OCI-LY1 (cell line): ENCODE measurements at regions not wholly inside any gene's neighbourhood (a gene's known extent, or its start where the extent isn't known, plus 50 kb on each side); places are given as distances from the start of the nearest gene placed in this dataset.

Source experiments
- H2AFZ ChIP-seq: fragments of 200-600 bp; sonication (generic), shearing (Covaris generic); 2 replicates; pipeline ENCODE4 v1.6.0; 2014; ENCODE audit warnings: antibody characterized with exemption, mild to moderate bottlenecking, low read length
- H3F3A ChIP-seq: fragments of 200-600 bp; sonication (generic), shearing (Covaris generic); 2 replicates; pipeline ENCODE4 v1.6.0; 2014; ENCODE audit warnings: mild to moderate bottlenecking, antibody characterized with exemption, low read length, moderate library complexity; ENCODE audit not compliant: insufficient read depth
- H3K27ac ChIP-seq: fragments of 200-600 bp; sonication (generic); 2 replicates; pipeline ENCODE4 v1.5.1; 2014; ENCODE audit warnings: low read length, mixed run types, mild to moderate bottlenecking, low read depth; ENCODE audit not compliant: poor library complexity, severe bottlenecking
- H3K27me3 ChIP-seq: fragments of 200-600 bp; sonication (generic); 2 replicates; pipeline ENCODE4 v1.6.0; 2014; ENCODE audit warnings: antibody characterized with exemption, mild to moderate bottlenecking, low read length, moderate library complexity; ENCODE audit not compliant: insufficient read depth
- H3K36me3 ChIP-seq: fragments of 200-600 bp; sonication (generic); 2 replicates; pipeline ENCODE4 v1.6.1; 2014; ENCODE audit warnings: mild to moderate bottlenecking, antibody characterized with exemption, low read length, moderate library complexity, mixed read lengths; ENCODE audit not compliant: insufficient read depth
- H3K4me1 ChIP-seq: fragments of 200-600 bp; sonication (generic); 2 replicates; pipeline ENCODE4 v1.5.1; 2014; ENCODE audit warnings: mild to moderate bottlenecking, low read length, moderate library complexity; ENCODE audit not compliant: insufficient read depth, severe bottlenecking
- H3K4me2 ChIP-seq: fragments of 200-600 bp; sonication (generic), shearing (Covaris generic); 2 replicates; pipeline ENCODE4 v1.6.1; 2014; ENCODE audit warnings: low read length
- H3K4me3 ChIP-seq: fragments of 200-600 bp; sonication (generic); 2 replicates; pipeline ENCODE4 v1.5.1; 2014; ENCODE audit warnings: low read length, low read depth, mild to moderate bottlenecking, mixed read lengths; ENCODE audit not compliant: poor library complexity, severe bottlenecking
- H3K79me2 ChIP-seq: fragments of 200-600 bp; shearing (Covaris generic); 2 replicates; pipeline ENCODE4 v1.6.1; 2016; ENCODE audit warnings: mixed run types, low read length, mixed read lengths; ENCODE audit not compliant: insufficient read depth
- H3K9ac ChIP-seq: fragments of 200-600 bp; sonication (generic), shearing (Covaris generic); 2 replicates; pipeline ENCODE4 v1.6.1; 2014; ENCODE audit warnings: mild to moderate bottlenecking, low read length, mixed read lengths
- H3K9me2 ChIP-seq: fragments of 200-600 bp; sonication (generic), shearing (Covaris generic); 2 replicates; pipeline ENCODE4 v1.6.1; 2014; ENCODE audit warnings: low read depth, mild to moderate bottlenecking, low read length, mixed read lengths
- H3K9me3 ChIP-seq: fragments of 200-600 bp; shearing (Covaris generic); 2 replicates; pipeline ENCODE4 v1.6.1; 2014; ENCODE audit warnings: low read length, mixed read lengths
- H4K20me1 ChIP-seq: fragments of 200-600 bp; sonication (generic), shearing (Covaris generic); 2 replicates; pipeline ENCODE4 v1.6.0; 2016; ENCODE audit warnings: mild to moderate bottlenecking, low read length; ENCODE audit not compliant: insufficient read depth
- EZH2 ChIP-seq: fragments of 200-600 bp; sonication (generic), shearing (Covaris generic); IDR thresholded peaks from 2 replicates; pipeline ENCODE4 v1.8.0; 2017; ENCODE audit warnings: borderline replicate concordance, mixed run types, mild to moderate bottlenecking, antibody characterized with exemption, low read length, moderate library complexity, mixed read lengths
- TF ChIP-seq, protein P1 (sequence below): fragments of 200-600 bp; sonication (generic), shearing (Covaris generic); IDR thresholded peaks from 2 replicates; pipeline ENCODE4 v1.5.1; 2017; ENCODE audit warnings: mild to moderate bottlenecking, antibody characterized with exemption, low read length, moderate library complexity, mixed read lengths

GRCh38 chr2:176583607-176584006 lies 314.4 kb downstream of the MTX2 start:
- Histone ChIP-seq H3K4me1 (no peaks in the 10 kb centered on the region), H3K9me2 (no peaks in the 10 kb centered on the region), H4K20me1 (no peaks in the 10 kb centered on the region), H3K27me3 (no peaks in the 10 kb centered on the region), H3K4me2 (no peak overlapping the region), H3K4me3 (no peak overlapping the region), H3K79me2 (no peaks in the 10 kb centered on the region), H3K9me3 (no peaks in the 10 kb centered on the region), H2AFZ (no peak overlapping the region), H3K36me3 (no peaks in the 10 kb centered on the region), H3K27ac (no peak overlapping the region), H3K9ac (no peak overlapping the region), H3F3A (no peaks in the 10 kb centered on the region)
- no peak for TF ChIP-seq EZH2
- TF ChIP-seq, protein P1, sequence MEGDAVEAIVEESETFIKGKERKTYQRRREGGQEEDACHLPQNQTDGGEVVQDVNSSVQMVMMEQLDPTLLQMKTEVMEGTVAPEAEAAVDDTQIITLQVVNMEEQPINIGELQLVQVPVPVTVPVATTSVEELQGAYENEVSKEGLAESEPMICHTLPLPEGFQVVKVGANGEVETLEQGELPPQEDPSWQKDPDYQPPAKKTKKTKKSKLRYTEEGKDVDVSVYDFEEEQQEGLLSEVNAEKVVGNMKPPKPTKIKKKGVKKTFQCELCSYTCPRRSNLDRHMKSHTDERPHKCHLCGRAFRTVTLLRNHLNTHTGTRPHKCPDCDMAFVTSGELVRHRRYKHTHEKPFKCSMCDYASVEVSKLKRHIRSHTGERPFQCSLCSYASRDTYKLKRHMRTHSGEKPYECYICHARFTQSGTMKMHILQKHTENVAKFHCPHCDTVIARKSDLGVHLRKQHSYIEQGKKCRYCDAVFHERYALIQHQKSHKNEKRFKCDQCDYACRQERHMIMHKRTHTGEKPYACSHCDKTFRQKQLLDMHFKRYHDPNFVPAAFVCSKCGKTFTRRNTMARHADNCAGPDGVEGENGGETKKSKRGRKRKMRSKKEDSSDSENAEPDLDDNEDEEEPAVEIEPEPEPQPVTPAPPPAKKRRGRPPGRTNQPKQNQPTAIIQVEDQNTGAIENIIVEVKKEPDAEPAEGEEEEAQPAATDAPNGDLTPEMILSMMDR = no peak

DNA sequence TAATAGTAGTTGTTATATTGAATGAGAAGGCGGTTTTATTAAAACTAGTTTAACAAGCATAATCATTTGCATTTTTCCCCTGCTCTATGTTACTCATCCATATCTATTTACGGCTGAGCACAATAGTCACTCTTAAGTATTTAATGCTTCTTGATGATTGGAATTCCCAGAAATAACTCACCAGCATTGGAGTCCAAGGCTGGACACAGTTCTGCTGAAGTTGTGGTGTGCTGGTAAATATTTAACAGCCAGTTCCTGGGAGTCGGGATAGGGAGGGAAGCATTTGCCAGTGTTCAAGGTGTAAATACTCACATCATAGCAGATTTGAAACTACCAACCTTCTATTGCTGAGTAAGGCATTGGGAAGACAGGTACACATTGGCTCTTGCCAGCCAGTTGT lies 315.1 kb downstream of the MTX2 start:
- Histone ChIP-seq H3K4me2 (no peak overlapping the region), H3K9me3 (no peaks in the 10 kb centered on the region), H3K27me3 (no peaks in the 10 kb centered on the region), H3K4me3 (no peak overlapping the region), H3K9ac (no peak overlapping the region), H2AFZ (no peak overlapping the region), H3K27ac (no peak overlapping the region), H3K9me2 (no peaks in the 10 kb centered on the region), H3K36me3 (no peaks in the 10 kb centered on the region), H4K20me1 (no peaks in the 10 kb centered on the region), H3F3A (no peaks in the 10 kb centered on the region), H3K4me1 (no peaks in the 10 kb centered on the region), H3K79me2 (no peaks in the 10 kb centered on the region)
- TF ChIP-seq, protein P1 = no peak
- no peak for TF ChIP-seq EZH2

DNA sequence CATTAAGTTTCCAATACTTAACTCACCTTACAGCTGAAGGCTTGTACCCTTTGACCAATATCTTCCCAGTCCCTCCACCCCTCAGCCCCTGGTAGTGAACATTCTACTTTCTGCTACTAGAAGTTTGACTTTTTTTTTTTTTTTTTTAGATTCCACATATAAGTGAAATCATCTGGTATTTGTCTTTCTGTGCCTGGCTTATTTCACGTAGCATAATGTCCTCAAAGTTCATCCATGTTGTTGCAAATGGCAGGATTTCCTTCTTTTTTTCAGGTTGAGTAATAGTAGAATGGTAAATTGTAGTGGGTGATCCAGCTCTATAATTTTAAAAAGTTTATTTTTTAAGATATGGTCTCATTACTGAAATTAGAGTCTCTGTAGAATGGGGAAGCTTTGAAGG lies 316.0 kb downstream of the MTX2 start:
- H3K9ac ChIP-seq = no peak overlapping the region
- H3K36me3 ChIP-seq = no peaks in the 10 kb centered on the region
- H3K27me3 ChIP-seq = no peaks in the 10 kb centered on the region
- no peaks in the 10 kb centered on the region for H3F3A ChIP-seq
- H4K20me1 ChIP-seq = no peaks in the 10 kb centered on the region
- no peak overlapping the region for H3K4me3 ChIP-seq
- TF ChIP-seq EZH2 = no peak
- TF ChIP-seq, protein P1 = no peak
- H3K79me2 ChIP-seq = no peaks in the 10 kb centered on the region
- H3K4me2 ChIP-seq = no peak overlapping the region
- no peaks in the 10 kb centered on the region for H3K9me3 ChIP-seq
- H2AFZ ChIP-seq = no peak overlapping the region
- H3K27ac ChIP-seq = no peak overlapping the region
- no peaks in the 10 kb centered on the region for H3K4me1 ChIP-seq
- no peaks in the 10 kb centered on the region for H3K9me2 ChIP-seq
